ENCODE measurements at regions not wholly inside any gene's neighbourhood (a gene's known extent, or its start where the extent isn't known, plus 50 kb on each side); places are given as distances from the start of the nearest gene placed in this dataset.
"Not testable (repeated sequence)": the region's sequence is repeated elsewhere in the genome, so short reads cannot be mapped to it uniquely, and the experiment has no call there.

GRCh38 chr6:104506429-104506828 lies 353.3 kb downstream of the HACE1 start:
- DNase-seq (ENCODE audit: low read depth in 3 of 3), result no peak

GRCh38 chr6:104505838-104506237 lies 353.9 kb downstream of the HACE1 start:
- DNase-seq (ENCODE audit: low read depth in 3 of 3), result no peak

- no peak for DNase-seq (ENCODE audit: low read depth in 3 of 3)
Observed at GRCh38 chr6:104500265-104500664, 359.5 kb downstream of the HACE1 start.

GRCh38 chr6:104486035-104486434 lies 373.7 kb downstream of the HACE1 start:
- DNase-seq (ENCODE audit: low read depth in 3 of 3), result no peak

GRCh38 chr6:104484626-104485025 lies 375.1 kb downstream of the HACE1 start:
- DNase-seq (ENCODE audit: low read depth in 3 of 3), result no peak

GRCh38 chr6:104484191-104484590 lies 375.5 kb downstream of the HACE1 start:
- no peak for DNase-seq (ENCODE audit: low read depth in 3 of 3)

- no peak for DNase-seq (ENCODE audit: low read depth in 3 of 3)
Observed at GRCh38 chr6:104483225-104483834, 376.4 kb downstream of the HACE1 start.

GRCh38 chr6:104477569-104477968 lies 382.1 kb downstream of the HACE1 start:
- DNase-seq (ENCODE audit: low read depth in 3 of 3), result no peak

GRCh38 chr6:104473021-104473429 lies 386.7 kb downstream of the HACE1 start:
- no peak for DNase-seq (ENCODE audit: low read depth in 3 of 3)

GRCh38 chr6:104472021-104472901 lies 387.5 kb downstream of the HACE1 start:
- DNase-seq (ENCODE audit: low read depth in 3 of 3), result no peak

GRCh38 chr6:104466306-104466705 lies 393.4 kb downstream of the HACE1 start:
- DNase-seq (ENCODE audit: low read depth in 3 of 3), result no peak

GRCh38 chr6:104462811-104463599 lies 396.7 kb downstream of the HACE1 start:
- no peak for DNase-seq (ENCODE audit: low read depth in 3 of 3)

GRCh38 chr6:104460738-104461483 lies 398.8 kb downstream of the HACE1 start:
- DNase-seq (ENCODE audit: low read depth in 3 of 3), result no peak

- DNase-seq (ENCODE audit: low read depth in 3 of 3), result no peak
Observed at GRCh38 chr6:104459543-104459942, 400.2 kb downstream of the HACE1 start.

GRCh38 chr6:104449918-104450317 lies 409.8 kb downstream of the HACE1 start:
- no peak for DNase-seq (ENCODE audit: low read depth in 3 of 3)

GRCh38 chr6:104446101-104447080 lies 413.3 kb downstream of the HACE1 start:
- not testable (repeated sequence) for DNase-seq (ENCODE audit: low read depth in 3 of 3)

- no peak for DNase-seq (ENCODE audit: low read depth in 3 of 3)
Observed at GRCh38 chr6:104434519-104434918, 425.2 kb downstream of the HACE1 start.

- DNase-seq (ENCODE audit: low read depth in 3 of 3), result no peak
Observed at GRCh38 chr6:104431096-104431495, 428.6 kb downstream of the HACE1 start.

- DNase-seq (ENCODE audit: low read depth in 3 of 3), result no peak
Observed at GRCh38 chr6:104428184-104428583, 431.5 kb downstream of the HACE1 start.

- DNase-seq (ENCODE audit: low read depth in 3 of 3), result no peak
Observed at GRCh38 chr6:104423691-104424090, 436.0 kb downstream of the HACE1 start.

All from stimulated activated CD4-positive, alpha-beta T cell treated with anti-CD3 and anti-CD28 coated beads, TNF-alpha, amount 100 ng/mL, for 24 hours (primary cell).